Thoracic aorta (tissue), 2 donors: ENCODE measurements at regions not wholly inside any gene's neighbourhood (a gene's known extent, or its start where the extent isn't known, plus 50 kb on each side); places are given as distances from the start of the nearest gene placed in this dataset.

Experiments
- ATAC-seq: fragments of 150-250 bp; one replicate; pipeline ENCODE4 v1.8.0; 2017; ENCODE audit warnings: low read depth; ENCODE audit not compliant: insufficient number of reproducible peaks, low FRiP score
- DNase-seq: peaks from one replicate; pipeline ENCODE4 v3.0.0-alpha.2; 2020; ENCODE audit warnings: low spot score
- H3K27ac ChIP-seq, 2 donors: fragments of 200-600 bp; sonication (generic); 1 replicate in 1 of 2; 2 replicates in 1 of 2; pipeline ENCODE4 v1.5.1; 2016; ENCODE audit warnings: mild to moderate bottlenecking in 2 of 2, moderate library complexity in 2 of 2
- H3K27me3 ChIP-seq: fragments of 200-600 bp; sonication (generic); replicated peaks from 2 replicates; pipeline ENCODE4 v1.6.0; 2016; ENCODE audit warnings: mild to moderate bottlenecking; ENCODE audit not compliant: insufficient read depth
- H3K36me3 ChIP-seq: fragments of 200-600 bp; sonication (generic); one replicate; pipeline ENCODE4 v1.5.1; 2016
- H3K4me1 ChIP-seq, 2 donors: fragments of 200-600 bp; sonication (generic); 1 replicate in 1 of 2; 2 replicates in 1 of 2; pipeline versions ENCODE4 v1.5.1 to v1.6.0; 2016; ENCODE audit warnings: low read depth in 2 of 2, mild to moderate bottlenecking in 1 of 2; ENCODE audit not compliant: control insufficient read depth in 1 of 2
- H3K4me3 ChIP-seq: fragments of 200-600 bp; sonication (generic); 2 replicates; pipeline ENCODE4 v1.5.1; 2016; ENCODE audit warnings: mild to moderate bottlenecking
- H3K9me3 ChIP-seq: fragments of 200-600 bp; sonication (generic); 2 replicates; pipeline ENCODE4 v1.5.1; 2016
- TF ChIP-seq, protein P1 (sequence below): fragments of 200-600 bp; sonication (generic); IDR thresholded peaks from one replicate; pipeline ENCODE4 v1.5.1; 2019; ENCODE audit warnings: antibody characterized with exemption

DNA sequence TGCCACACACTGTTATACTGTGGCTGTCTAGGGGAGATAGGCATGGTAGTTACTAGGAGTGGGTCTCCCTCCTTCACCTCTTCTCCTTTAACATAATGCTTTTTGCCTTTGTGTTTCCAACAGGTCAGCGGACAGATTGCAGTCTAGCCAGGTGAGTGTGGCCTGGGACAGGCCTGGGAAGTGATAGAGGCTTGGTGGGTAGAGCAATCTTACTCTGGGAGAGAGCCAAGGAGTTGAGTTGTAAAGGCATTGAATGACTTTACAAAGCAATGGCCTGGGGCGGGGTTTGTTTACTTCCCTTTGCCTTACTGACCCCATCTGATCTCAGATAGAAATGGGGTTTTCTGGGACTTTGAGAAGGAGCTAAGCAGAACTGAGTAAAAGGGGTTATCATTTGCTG lies 51.0 kb upstream of the IKBKE start:
- ATAC-seq = no peak
- peaks cover 14% of the 10 kb centered on the region for H3K36me3 ChIP-seq
- H3K27ac ChIP-seq = no peak overlapping the region

DNA sequence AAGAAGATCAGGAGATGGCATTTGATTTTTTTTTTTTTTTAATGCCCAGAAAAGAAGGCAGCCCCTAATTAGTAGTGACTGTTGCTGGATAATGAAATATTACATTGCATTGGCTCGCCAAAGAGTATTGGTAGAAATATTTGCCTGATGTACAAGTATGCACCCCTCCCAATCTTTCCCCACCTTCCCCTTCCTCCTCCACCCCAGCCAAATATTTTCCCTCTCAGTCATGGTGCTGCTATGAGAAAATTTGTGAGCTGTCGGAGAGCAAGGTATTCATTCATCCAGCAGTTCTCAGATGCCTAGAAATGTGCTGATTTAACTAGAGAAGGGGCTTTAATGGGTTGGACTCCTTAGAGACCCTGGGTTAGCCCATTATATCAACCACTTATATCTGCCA lies 50.5 kb upstream of the IKBKE start:
- TF ChIP-seq, protein P1, sequence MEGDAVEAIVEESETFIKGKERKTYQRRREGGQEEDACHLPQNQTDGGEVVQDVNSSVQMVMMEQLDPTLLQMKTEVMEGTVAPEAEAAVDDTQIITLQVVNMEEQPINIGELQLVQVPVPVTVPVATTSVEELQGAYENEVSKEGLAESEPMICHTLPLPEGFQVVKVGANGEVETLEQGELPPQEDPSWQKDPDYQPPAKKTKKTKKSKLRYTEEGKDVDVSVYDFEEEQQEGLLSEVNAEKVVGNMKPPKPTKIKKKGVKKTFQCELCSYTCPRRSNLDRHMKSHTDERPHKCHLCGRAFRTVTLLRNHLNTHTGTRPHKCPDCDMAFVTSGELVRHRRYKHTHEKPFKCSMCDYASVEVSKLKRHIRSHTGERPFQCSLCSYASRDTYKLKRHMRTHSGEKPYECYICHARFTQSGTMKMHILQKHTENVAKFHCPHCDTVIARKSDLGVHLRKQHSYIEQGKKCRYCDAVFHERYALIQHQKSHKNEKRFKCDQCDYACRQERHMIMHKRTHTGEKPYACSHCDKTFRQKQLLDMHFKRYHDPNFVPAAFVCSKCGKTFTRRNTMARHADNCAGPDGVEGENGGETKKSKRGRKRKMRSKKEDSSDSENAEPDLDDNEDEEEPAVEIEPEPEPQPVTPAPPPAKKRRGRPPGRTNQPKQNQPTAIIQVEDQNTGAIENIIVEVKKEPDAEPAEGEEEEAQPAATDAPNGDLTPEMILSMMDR = no peak
- H3K9me3 ChIP-seq = no peaks in the 10 kb centered on the region
- no peaks in the 10 kb centered on the region for H3K27me3 ChIP-seq
- no peak overlapping the region for H3K4me3 ChIP-seq
- ATAC-seq = no peak
- peaks cover 0 to 2% of the 10 kb centered on the region in 2 donors for H3K4me1 ChIP-seq
- H3K27ac ChIP-seq = no peak overlapping the region
- H3K36me3 ChIP-seq = peaks cover 15% of the 10 kb centered on the region
- DNase-seq = no peak

More for the DNA sequence above, 51.0 kb upstream of the IKBKE start:
- Histone ChIP-seq H3K4me1 (peaks cover 0 to 2% of the 10 kb centered on the region in 2 donors), H3K27me3 (no peaks in the 10 kb centered on the region), H3K4me3 (no peak overlapping the region), H3K9me3 (no peaks in the 10 kb centered on the region)
- TF ChIP-seq, protein P1 = no peak
- DNase-seq = no peak

DNA sequence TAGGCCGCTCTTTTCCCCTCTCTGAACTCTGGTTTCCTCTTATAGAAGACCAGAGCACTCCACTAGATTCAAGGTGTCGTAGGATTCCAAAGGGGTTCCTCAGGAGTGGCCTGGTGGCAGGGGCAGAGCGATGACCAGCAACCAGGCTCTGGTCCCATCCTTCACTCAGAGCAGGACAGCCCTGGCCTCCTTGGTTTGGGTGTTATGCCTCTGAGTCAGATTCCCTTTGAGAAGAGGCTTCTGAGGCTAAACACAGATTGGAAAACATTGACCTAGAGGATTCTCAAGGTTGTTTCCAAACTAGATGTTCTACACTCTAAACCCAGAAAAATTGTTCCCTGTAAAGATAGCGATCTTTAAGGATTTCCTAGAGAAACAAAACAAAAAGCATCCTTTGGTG lies 49.8 kb upstream of the IKBKE start:
- no peak overlapping the region for H3K27ac ChIP-seq
- H3K4me1 ChIP-seq = peaks cover 0 to 2% of the 10 kb centered on the region in 2 donors
- TF ChIP-seq, protein P1 = no peak
- ATAC-seq (no peak), DNase-seq (no peak)
- no peak overlapping the region for H3K4me3 ChIP-seq
- H3K9me3 ChIP-seq = no peaks in the 10 kb centered on the region
- H3K36me3 ChIP-seq = peaks cover 17% of the 10 kb centered on the region
- no peaks in the 10 kb centered on the region for H3K27me3 ChIP-seq
